Stomach (tissue), 4 donors: ENCODE measurements at regions not wholly inside any gene's neighbourhood (a gene's known extent, or its start where the extent isn't known, plus 50 kb on each side); places are given as distances from the start of the nearest gene placed in this dataset.

Experiments used
- CTCF ChIP-seq, 7 experiments: fragments of 450-650 bp in 4 of 7; fragments of 200-600 bp in 3 of 7; sonication (generic) in 3 of 7; IDR thresholded peaks; one replicate each; pipeline ENCODE4 v1.5.1; 2016 to 2019; ENCODE audit warnings: antibody characterized with exemption in 7 of 7, control low read depth in 2 of 7, mild to moderate bottlenecking in 1 of 7
- POLR2A ChIP-seq, 4 donors: fragments of 450-650 bp; IDR thresholded peaks; one replicate each; pipeline ENCODE4 v1.6.1; 2016; ENCODE audit warnings: antibody characterized with exemption in 4 of 4, control low read depth in 2 of 4, mild to moderate bottlenecking in 1 of 4, moderate library complexity in 1 of 4

DNA sequence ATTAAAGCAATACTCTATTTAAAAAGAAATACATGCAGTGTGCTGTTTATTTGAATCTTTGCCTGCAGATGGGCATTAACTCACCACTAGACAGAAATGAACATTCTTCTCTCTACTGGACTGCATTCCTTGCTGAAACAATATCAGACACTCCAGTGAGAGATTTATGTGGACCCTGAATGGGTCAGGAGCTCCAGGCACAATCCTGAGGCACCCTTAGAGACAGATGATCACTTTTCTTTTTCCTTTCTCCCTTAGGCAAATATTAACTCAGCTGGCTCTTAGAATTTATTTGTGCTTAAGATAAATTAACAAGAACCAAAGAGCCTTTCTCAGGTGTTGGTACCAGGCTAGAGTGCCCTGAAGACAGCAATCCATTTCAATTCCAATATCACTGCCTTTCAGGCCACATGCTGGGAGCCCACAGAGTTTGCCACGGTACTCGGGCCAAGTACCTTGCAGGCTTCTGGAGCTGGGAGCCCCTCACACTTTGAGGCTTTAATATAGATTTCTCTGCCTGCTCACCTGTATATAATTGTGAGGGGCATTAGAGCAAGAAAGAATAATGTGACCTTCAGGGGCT lies 173.0 kb downstream of the EMP1 start:
- TF ChIP-seq CTCF (IDR thresholded peaks at IDR 0.05): no peak
- TF ChIP-seq POLR2A (IDR thresholded peaks at IDR 0.05): no peak
